ENCODE measurements at regions not wholly inside any gene's neighbourhood (a gene's known extent, or its start where the extent isn't known, plus 50 kb on each side); places are given as distances from the start of the nearest gene placed in this dataset.

- no peaks in the 10 kb centered on the region for H3K36me3 ChIP-seq
- no peak overlapping the region for H3K4me3 ChIP-seq
- intact Hi-C loops (cut with DNase I), result no loop called here
- DNase-seq (no peak), ATAC-seq (no peak)
- TF ChIP-seq, protein P1, sequence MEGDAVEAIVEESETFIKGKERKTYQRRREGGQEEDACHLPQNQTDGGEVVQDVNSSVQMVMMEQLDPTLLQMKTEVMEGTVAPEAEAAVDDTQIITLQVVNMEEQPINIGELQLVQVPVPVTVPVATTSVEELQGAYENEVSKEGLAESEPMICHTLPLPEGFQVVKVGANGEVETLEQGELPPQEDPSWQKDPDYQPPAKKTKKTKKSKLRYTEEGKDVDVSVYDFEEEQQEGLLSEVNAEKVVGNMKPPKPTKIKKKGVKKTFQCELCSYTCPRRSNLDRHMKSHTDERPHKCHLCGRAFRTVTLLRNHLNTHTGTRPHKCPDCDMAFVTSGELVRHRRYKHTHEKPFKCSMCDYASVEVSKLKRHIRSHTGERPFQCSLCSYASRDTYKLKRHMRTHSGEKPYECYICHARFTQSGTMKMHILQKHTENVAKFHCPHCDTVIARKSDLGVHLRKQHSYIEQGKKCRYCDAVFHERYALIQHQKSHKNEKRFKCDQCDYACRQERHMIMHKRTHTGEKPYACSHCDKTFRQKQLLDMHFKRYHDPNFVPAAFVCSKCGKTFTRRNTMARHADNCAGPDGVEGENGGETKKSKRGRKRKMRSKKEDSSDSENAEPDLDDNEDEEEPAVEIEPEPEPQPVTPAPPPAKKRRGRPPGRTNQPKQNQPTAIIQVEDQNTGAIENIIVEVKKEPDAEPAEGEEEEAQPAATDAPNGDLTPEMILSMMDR (IDR thresholded peaks at IDR 0.05), result no peak
- no peaks in the 10 kb centered on the region for H3K9me3 ChIP-seq
- no peak overlapping the region for H3K27ac ChIP-seq
- H3K4me1 ChIP-seq, result no peaks in the 10 kb centered on the region
- no peaks in the 10 kb centered on the region for H3K27me3 ChIP-seq
Observed at GRCh38 chr6:77228279-77228678, 235.0 kb downstream of the HTR1B start.

GRCh38 chr6:77217896-77218295 lies 245.4 kb downstream of the HTR1B start:
- Histone ChIP-seq H3K27ac (no peak overlapping the region), H3K4me1 (no peaks in the 10 kb centered on the region), H3K9me3 (no peaks in the 10 kb centered on the region), H3K4me3 (no peak overlapping the region), H3K36me3 (no peaks in the 10 kb centered on the region), H3K27me3 (no peaks in the 10 kb centered on the region)
- ATAC-seq (no peak), DNase-seq (no peak)
- intact Hi-C loops (cut with DNase I), result no loop called here
- TF ChIP-seq, protein P1 (IDR thresholded peaks at IDR 0.05), result no peak

GRCh38 chr6:77205936-77206335 lies 257.4 kb downstream of the HTR1B start:
- ATAC-seq, result no peak
- H3K4me3 ChIP-seq, result no peak overlapping the region
- H3K4me1 ChIP-seq, result no peaks in the 10 kb centered on the region
- intact Hi-C loops (cut with DNase I), result no loop called here
- TF ChIP-seq, protein P1 (IDR thresholded peaks at IDR 0.05), result no peak
- H3K27ac ChIP-seq, result no peak overlapping the region
- H3K27me3 ChIP-seq, result no peaks in the 10 kb centered on the region
- DNase-seq, result no peak
- no peaks in the 10 kb centered on the region for H3K9me3 ChIP-seq
- no peaks in the 10 kb centered on the region for H3K36me3 ChIP-seq

- H3K4me1 ChIP-seq, result no peaks in the 10 kb centered on the region
- H3K9me3 ChIP-seq, result no peaks in the 10 kb centered on the region
- H3K27me3 ChIP-seq, result no peaks in the 10 kb centered on the region
- no peak for ATAC-seq
- no peak overlapping the region for H3K4me3 ChIP-seq
- intact Hi-C loops (cut with DNase I), result no loop called here
- no peaks in the 10 kb centered on the region for H3K36me3 ChIP-seq
- TF ChIP-seq, protein P1 (IDR thresholded peaks at IDR 0.05), result no peak
- no peak overlapping the region for H3K27ac ChIP-seq
- no peak for DNase-seq
Observed at GRCh38 chr6:77204555-77204954, 258.7 kb downstream of the HTR1B start.

GRCh38 chr6:77183447-77183846 lies 279.8 kb downstream of the HTR1B start:
- TF ChIP-seq, protein P1 (IDR thresholded peaks at IDR 0.05), result no peak
- no peak overlapping the region for H3K4me3 ChIP-seq

GRCh38 chr6:77181749-77182148 lies 281.5 kb downstream of the HTR1B start:
- no peak overlapping the region for H3K4me3 ChIP-seq
- TF ChIP-seq, protein P1 (IDR thresholded peaks at IDR 0.05), result no peak
- H3K4me1 ChIP-seq, result no peaks in the 10 kb centered on the region
- H3K9me3 ChIP-seq, result no peaks in the 10 kb centered on the region
- no peaks in the 10 kb centered on the region for H3K27me3 ChIP-seq
- DNase-seq (no peak), ATAC-seq (no peak)
- intact Hi-C loops (cut with DNase I), result no loop called here
- no peak overlapping the region for H3K27ac ChIP-seq
- no peaks in the 10 kb centered on the region for H3K36me3 ChIP-seq

More at GRCh38 chr6:77183447-77183846, 279.8 kb downstream of the HTR1B start:
- intact Hi-C loops (cut with DNase I), result no loop called here
- ATAC-seq (no peak), DNase-seq (no peak)
- Histone ChIP-seq H3K36me3 (no peaks in the 10 kb centered on the region), H3K9me3 (no peaks in the 10 kb centered on the region), H3K27ac (no peak overlapping the region), H3K27me3 (no peaks in the 10 kb centered on the region), H3K4me1 (no peaks in the 10 kb centered on the region)
